MCF 10A (cell line): ENCODE measurements at regions not wholly inside any gene's neighbourhood (a gene's known extent, or its start where the extent isn't known, plus 50 kb on each side); places are given as distances from the start of the nearest gene placed in this dataset.

Experiments
- BruUV-seq: library from RNA; stranded (reverse); fragments of 400-500 nt; replicated peaks from 2 replicates; lab custom pipeline; 2021; lab: Mats Ljungman, UMichigan
- CTCF ChIA-PET: fragments of 300-600 bp; sonication (Branson Sonifier 250); formaldehyde crosslinking; extraction: SDS; loops from one replicate; lab custom pipeline; 2021; ENCODE audit warnings: antibody characterized with exemption, inconsistent platforms; lab: Yijun Ruan, JAX
- POLR2A ChIA-PET: fragments of 300-600, 350-650 bp; sonication (Branson Sonifier 250); formaldehyde crosslinking; extraction: SDS; loops from one replicate; lab custom pipeline; 2020; ENCODE audit warnings: antibody characterized with exemption, inconsistent platforms; lab: Yijun Ruan, JAX
- DNase-seq: peaks from one replicate; pipeline ENCODE4 v3.0.0-alpha.2; 2018; ENCODE audit not compliant: unreplicated experiment
- H3K27ac Mint-ChIP-seq: one replicate; pipeline ENCODE4 v1.8.0; 2022; ENCODE audit warnings: mild to moderate bottlenecking, low read depth, mixed read lengths; ENCODE audit not compliant: unreplicated experiment
- H3K27me3 Mint-ChIP-seq: one replicate; pipeline ENCODE4 v1.8.0; 2022; ENCODE audit warnings: mixed read lengths; ENCODE audit not compliant: insufficient read depth, unreplicated experiment
- H3K36me3 Mint-ChIP-seq: one replicate; pipeline ENCODE4 v1.8.0; 2022; ENCODE audit warnings: mild to moderate bottlenecking, moderate library complexity, mixed read lengths; ENCODE audit not compliant: insufficient read depth, unreplicated experiment
- H3K4me1 Mint-ChIP-seq: one replicate; pipeline ENCODE4 v1.8.0; 2022; ENCODE audit warnings: mixed read lengths; ENCODE audit not compliant: insufficient read depth, unreplicated experiment
- H3K4me3 Mint-ChIP-seq: one replicate; pipeline ENCODE4 v1.8.0; 2022; ENCODE audit warnings: mild to moderate bottlenecking, moderate library complexity, mixed read lengths; ENCODE audit not compliant: unreplicated experiment
- H3K9me3 Mint-ChIP-seq: one replicate; pipeline ENCODE4 v1.8.0; 2022; ENCODE audit warnings: mixed read lengths; ENCODE audit not compliant: unreplicated experiment
- intact Hi-C: fragments of 100-400 bp; cut with micrococcal nuclease; formaldehyde crosslinking; loops from 2 replicates; pipeline ENCODE4 v1.14.1; 2022
- TF ChIP-seq, protein P1 (sequence below): fragments of 200-600 bp; IDR thresholded peaks from one replicate; pipeline ENCODE4 v1.8.0; 2022; ENCODE audit warnings: antibody characterized with exemption, mild to moderate bottlenecking; ENCODE audit not compliant: unreplicated experiment

DNA sequence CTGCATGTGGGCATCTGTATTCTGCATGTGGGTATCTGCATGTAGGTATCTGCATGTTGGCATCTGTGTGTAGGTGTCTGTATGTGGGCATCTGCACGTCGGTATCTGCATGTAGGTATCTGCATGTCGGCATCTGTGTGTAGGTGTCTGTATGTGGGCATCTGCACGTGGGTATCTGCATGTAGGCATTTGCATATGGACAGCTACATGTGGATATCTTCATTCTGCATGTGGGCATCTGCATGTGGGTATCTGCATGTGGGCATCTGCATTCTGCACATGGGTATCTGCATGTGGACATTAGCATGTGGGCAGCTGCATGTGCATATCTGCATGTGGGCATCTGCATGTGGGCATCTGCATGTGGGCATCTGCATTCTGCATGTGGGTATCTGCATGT, 537.4 kb downstream of the RNF144A start:
- CTCF ChIA-PET, result no interaction called here
- DNase-seq, result no peak
- TF ChIP-seq, protein P1, sequence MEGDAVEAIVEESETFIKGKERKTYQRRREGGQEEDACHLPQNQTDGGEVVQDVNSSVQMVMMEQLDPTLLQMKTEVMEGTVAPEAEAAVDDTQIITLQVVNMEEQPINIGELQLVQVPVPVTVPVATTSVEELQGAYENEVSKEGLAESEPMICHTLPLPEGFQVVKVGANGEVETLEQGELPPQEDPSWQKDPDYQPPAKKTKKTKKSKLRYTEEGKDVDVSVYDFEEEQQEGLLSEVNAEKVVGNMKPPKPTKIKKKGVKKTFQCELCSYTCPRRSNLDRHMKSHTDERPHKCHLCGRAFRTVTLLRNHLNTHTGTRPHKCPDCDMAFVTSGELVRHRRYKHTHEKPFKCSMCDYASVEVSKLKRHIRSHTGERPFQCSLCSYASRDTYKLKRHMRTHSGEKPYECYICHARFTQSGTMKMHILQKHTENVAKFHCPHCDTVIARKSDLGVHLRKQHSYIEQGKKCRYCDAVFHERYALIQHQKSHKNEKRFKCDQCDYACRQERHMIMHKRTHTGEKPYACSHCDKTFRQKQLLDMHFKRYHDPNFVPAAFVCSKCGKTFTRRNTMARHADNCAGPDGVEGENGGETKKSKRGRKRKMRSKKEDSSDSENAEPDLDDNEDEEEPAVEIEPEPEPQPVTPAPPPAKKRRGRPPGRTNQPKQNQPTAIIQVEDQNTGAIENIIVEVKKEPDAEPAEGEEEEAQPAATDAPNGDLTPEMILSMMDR, result no peak
- intact Hi-C loops, result no loop called here
- no peaks in the 10 kb centered on the region for H3K4me1 Mint-ChIP-seq
- no peaks in the 10 kb centered on the region for H3K36me3 Mint-ChIP-seq
- peaks cover 9% of the 10 kb centered on the region for H3K9me3 Mint-ChIP-seq
- no peaks in the 10 kb centered on the region for H3K27me3 Mint-ChIP-seq
- POLR2A ChIA-PET, result no interaction called here
- no peak overlapping the region for H3K4me3 Mint-ChIP-seq
- H3K27ac Mint-ChIP-seq, result no peak overlapping the region
- no TSS peak for BruUV-seq

DNA sequence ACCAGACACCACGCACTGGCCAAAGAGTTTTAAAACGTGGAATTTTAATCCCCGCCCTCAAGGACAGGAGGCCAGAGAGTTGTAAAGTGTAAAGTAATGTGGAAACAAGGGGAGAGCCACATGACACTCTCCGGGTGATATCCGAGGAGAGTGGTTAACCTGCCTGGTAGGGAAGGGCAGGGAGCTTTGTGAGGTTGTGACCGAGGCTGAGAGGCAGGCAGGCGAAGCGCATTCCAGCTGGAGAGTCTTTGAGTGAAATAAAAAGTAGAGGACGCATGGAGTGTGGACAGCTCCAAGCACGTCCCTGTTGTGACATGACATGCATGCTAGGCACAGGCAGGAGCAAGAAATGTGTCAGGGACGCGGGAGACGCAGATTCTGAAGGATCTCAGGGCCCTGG, 539.5 kb downstream of the RNF144A start:
- no peaks in the 10 kb centered on the region for H3K4me1 Mint-ChIP-seq
- no peak overlapping the region for H3K4me3 Mint-ChIP-seq
- H3K27ac Mint-ChIP-seq, result no peak overlapping the region
- CTCF ChIA-PET, result interaction anchor here (0.5 to 1.3 kb wide), 3 partner anchors 28 to 706 kb away, joined by 3 to 4 read pairs (median 4); no protein-coding TSS in a partner anchor
- no TSS peak for BruUV-seq
- POLR2A ChIA-PET, result interaction anchor here (0.6 kb wide), 1 partner anchor 1225 kb away, joined by 3 read pairs; the partner anchor contains the start of gene ID2
- TF ChIP-seq, protein P1, result no peak
- no peak for DNase-seq
- H3K27me3 Mint-ChIP-seq, result no peaks in the 10 kb centered on the region
- intact Hi-C loops, result no loop called here
- H3K36me3 Mint-ChIP-seq, result no peaks in the 10 kb centered on the region
- H3K9me3 Mint-ChIP-seq, result peaks cover 9% of the 10 kb centered on the region

DNA sequence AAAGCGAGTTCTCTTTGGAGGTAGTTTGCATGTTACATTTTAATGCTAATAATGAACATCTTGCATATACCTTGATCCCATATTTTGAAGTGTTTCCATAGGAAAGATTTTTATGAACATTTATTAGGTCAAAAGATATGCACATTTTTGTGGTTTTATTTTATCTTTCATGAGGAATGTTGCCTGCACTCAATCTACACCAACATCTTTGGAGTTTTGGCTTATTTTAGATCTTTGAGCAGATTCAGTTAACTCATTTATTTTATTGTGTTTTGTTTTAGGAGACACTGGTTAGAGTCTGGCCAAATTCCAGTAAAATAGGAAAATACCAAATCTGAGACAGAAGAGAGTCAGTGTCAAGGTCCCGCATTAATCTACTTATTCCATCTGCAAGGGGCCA, 540.9 kb downstream of the RNF144A start:
- TF ChIP-seq, protein P1, result no peak
- intact Hi-C loops, result no loop called here
- no TSS peak for BruUV-seq
- H3K27ac Mint-ChIP-seq, result no peak overlapping the region
- no peak overlapping the region for H3K4me3 Mint-ChIP-seq
- no peaks in the 10 kb centered on the region for H3K36me3 Mint-ChIP-seq
- H3K4me1 Mint-ChIP-seq, result no peaks in the 10 kb centered on the region
- POLR2A ChIA-PET, result no interaction called here
- DNase-seq, result no peak
- no peaks in the 10 kb centered on the region for H3K27me3 Mint-ChIP-seq
- peaks cover 9% of the 10 kb centered on the region for H3K9me3 Mint-ChIP-seq
- CTCF ChIA-PET, result no interaction called here

DNA sequence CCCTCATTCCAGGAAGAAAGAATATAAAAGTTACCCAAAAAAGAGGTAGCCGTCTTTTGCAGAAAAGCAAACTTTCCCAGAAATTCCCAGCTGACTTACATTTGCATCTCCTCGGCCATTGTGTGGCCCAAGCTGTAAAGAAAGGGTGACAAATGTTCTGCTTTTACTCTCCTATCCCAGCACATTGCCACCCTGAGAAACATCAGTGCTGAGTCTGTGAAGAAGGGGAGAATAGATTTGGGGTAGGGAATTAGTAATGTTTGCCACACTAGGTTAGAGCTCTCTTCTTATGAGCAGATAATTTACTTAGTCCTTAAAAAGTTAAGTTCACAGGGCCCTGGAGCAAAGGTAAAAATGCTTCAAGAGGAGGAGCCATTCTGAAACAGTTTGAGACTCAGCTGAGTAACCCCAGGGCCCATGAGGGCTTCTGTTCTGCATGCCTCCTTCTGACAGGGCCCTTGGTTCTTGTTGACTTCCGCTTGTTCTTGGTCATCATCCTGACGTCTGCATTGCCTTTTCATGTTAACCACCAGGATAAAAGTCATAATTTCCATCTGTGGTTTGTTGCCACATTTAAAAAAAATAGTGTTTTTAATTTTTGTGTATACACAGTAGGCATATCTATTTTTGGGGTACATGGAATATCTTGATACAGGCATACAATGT, 550.7 kb downstream of the RNF144A start:
- Mint-ChIP-seq H3K4me3 (no peak overlapping the region), H3K36me3 (no peaks in the 10 kb centered on the region), H3K9me3 (peaks cover 6% of the 10 kb centered on the region), H3K4me1 (no peaks in the 10 kb centered on the region), H3K27me3 (no peaks in the 10 kb centered on the region), H3K27ac (no peak overlapping the region)
- ChIA-PET POLR2A (no interaction called here), CTCF (interaction anchor here (0.7 kb wide), 1 partner anchor 29 kb away, joined by 3 read pairs; no protein-coding TSS in a partner anchor)
- TF ChIP-seq, protein P1, result no peak
- DNase-seq, result no peak
- BruUV-seq, result no TSS peak
- intact Hi-C loops, result no loop called here
